Right atrium auricular region (tissue), 2 donors: ENCODE measurements at regions not wholly inside any gene's neighbourhood (a gene's known extent, or its start where the extent isn't known, plus 50 kb on each side); places are given as distances from the start of the nearest gene placed in this dataset.

Experiments
- DNase-seq: peaks from one replicate; pipeline ENCODE4 v3.0.0-alpha.2; 2019; ENCODE audit warnings: low spot score
- H3K27ac ChIP-seq, 2 donors: fragments of 200-600 bp; sonication (generic); 1 replicate in 1 of 2; 2 replicates in 1 of 2; pipeline ENCODE4 v1.5.1; 2016 to 2019
- H3K27me3 ChIP-seq, 2 donors: fragments of 200-600 bp; sonication (generic); one replicate each; pipeline versions ENCODE4 v1.5.1 to v1.6.0; 2017 to 2019
- H3K36me3 ChIP-seq: fragments of 200-600 bp; sonication (generic); one replicate; pipeline ENCODE4 v1.5.1; 2016
- H3K4me1 ChIP-seq, 2 donors: fragments of 200-600 bp; sonication (generic); one replicate each; pipeline versions ENCODE4 v1.5.1 to v1.6.0; 2017 to 2019
- H3K4me3 ChIP-seq, 2 donors: fragments of 200-600 bp; sonication (generic); 1 replicate in 1 of 2; 2 replicates in 1 of 2; pipeline ENCODE4 v1.5.1; 2017 to 2019; ENCODE audit warnings: mild to moderate bottlenecking in 1 of 2, moderate library complexity in 1 of 2
- H3K9me3 ChIP-seq, 2 donors: fragments of 200-600 bp; sonication (generic); one replicate each; pipeline ENCODE4 v1.5.1; 2019
- CTCF ChIP-seq, 2 donors: fragments of 200-600 bp; sonication (generic); IDR thresholded peaks; one replicate each; pipeline ENCODE4 v1.5.1; 2019; ENCODE audit warnings: antibody characterized with exemption in 2 of 2

DNA sequence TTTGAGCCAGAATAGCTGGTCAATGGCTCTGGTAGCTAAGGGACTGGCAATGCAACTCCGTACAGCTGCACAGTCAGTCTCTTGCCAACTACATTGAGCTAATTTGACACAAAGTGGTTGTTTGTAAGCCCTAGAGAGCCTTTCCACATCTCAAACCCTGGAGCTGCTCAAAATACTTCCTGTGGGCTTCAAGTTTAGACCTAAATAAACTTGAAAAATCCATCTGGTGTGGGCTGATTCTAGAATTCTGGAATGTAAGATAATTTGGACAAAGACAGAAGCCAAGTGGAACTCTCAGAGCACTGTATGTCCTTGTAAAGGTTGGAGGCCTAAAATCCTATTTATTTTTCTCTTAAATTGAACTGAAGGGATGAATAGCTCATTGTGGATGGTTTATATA, 380.8 kb downstream of the SPRY1 start:
- DNase-seq, result no peak
- Histone ChIP-seq H3K27me3 (no peaks in the 10 kb centered on the region), H3K27ac (peak overlapping the region; percentile 27 to 38), H3K9me3 (no peaks in the 10 kb centered on the region), H3K36me3 (no peaks in the 10 kb centered on the region), H3K4me1 (no peaks in the 10 kb centered on the region), H3K4me3 (no peak overlapping the region)
- no peak for TF ChIP-seq CTCF (IDR thresholded peaks at IDR 0.05)

- Histone ChIP-seq H3K4me3 (no peak overlapping the region), H3K36me3 (no peaks in the 10 kb centered on the region), H3K27me3 (no peaks in the 10 kb centered on the region), H3K4me1 (peaks cover 0 to 32% of the 10 kb centered on the region in 2 donors), H3K9me3 (no peaks in the 10 kb centered on the region), H3K27ac (peak overlapping the region in 1 of 2 donors; percentile 9)
- no peak for DNase-seq
- TF ChIP-seq CTCF (IDR thresholded peaks at IDR 0.05), result no peak
These were observed 386.7 kb downstream of the SPRY1 start for GRCh38 chr4:123783151-123783790.

- H3K9me3 ChIP-seq, result no peaks in the 10 kb centered on the region
- no peaks in the 10 kb centered on the region for H3K36me3 ChIP-seq
- no peak for DNase-seq
- H3K27ac ChIP-seq, result peak overlapping the region in 1 of 2 donors; percentile 9
- H3K27me3 ChIP-seq, result no peaks in the 10 kb centered on the region
- H3K4me3 ChIP-seq, result no peak overlapping the region
- peaks cover 0 to 33% of the 10 kb centered on the region in 2 donors for H3K4me1 ChIP-seq
- no peak for TF ChIP-seq CTCF (IDR thresholded peaks at IDR 0.05)
These were observed 387.3 kb downstream of the SPRY1 start for GRCh38 chr4:123783921-123784320.

DNA sequence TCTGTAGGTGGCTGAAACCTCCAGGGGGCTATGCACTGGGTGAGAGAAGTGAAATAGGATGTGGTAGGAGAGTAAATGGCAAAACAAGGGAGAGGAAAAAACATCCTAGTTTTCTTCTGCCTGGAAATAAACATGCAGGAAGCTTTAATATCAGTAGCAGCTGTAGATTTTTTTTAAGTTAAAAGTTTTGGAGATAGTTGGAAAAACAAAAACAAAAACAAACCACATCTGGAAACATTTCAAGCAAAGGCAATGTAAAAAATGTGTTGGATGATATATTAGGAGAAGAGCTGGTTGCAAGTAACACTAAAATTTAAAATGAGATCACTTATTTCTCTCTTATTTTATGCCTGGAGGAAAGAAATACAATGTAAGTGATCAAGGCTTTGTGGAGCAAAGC, 388.0 kb downstream of the SPRY1 start:
- H3K9me3 ChIP-seq, result no peaks in the 10 kb centered on the region
- no peak for TF ChIP-seq CTCF (IDR thresholded peaks at IDR 0.05)
- H3K36me3 ChIP-seq, result no peaks in the 10 kb centered on the region
- no peak for DNase-seq
- H3K4me1 ChIP-seq, result peaks cover 0 to 33% of the 10 kb centered on the region in 2 donors
- no peaks in the 10 kb centered on the region for H3K27me3 ChIP-seq
- peak overlapping the region; percentile 22 to 81 for H3K27ac ChIP-seq
- H3K4me3 ChIP-seq, result no peak overlapping the region

- Histone ChIP-seq H3K36me3 (no peaks in the 10 kb centered on the region), H3K4me1 (peaks cover 0 to 33% of the 10 kb centered on the region in 2 donors), H3K9me3 (no peaks in the 10 kb centered on the region), H3K27me3 (no peaks in the 10 kb centered on the region), H3K27ac (peak overlapping the region; percentile 49 to 81), H3K4me3 (no peak overlapping the region)
- DNase-seq, result peak; percentile 89
- TF ChIP-seq CTCF (IDR thresholded peaks at IDR 0.05), result no peak
These were observed 388.9 kb downstream of the SPRY1 start for GRCh38 chr4:123785538-123785937.
